Skeletal muscle tissue (tissue), 3 donors: ENCODE measurements at regions not wholly inside any gene's neighbourhood (a gene's known extent, or its start where the extent isn't known, plus 50 kb on each side); places are given as distances from the start of the nearest gene placed in this dataset.
A peak's percentile ranks its signal among the peaks of the same experiment; 100 is the strongest.

Source experiments
- H3K27ac ChIP-seq: one replicate; pipeline ENCODE4 v1.7.0; 2013; ENCODE audit warnings: mild to moderate bottlenecking, low read depth, low read length, inconsistent platforms
- H3K27me3 ChIP-seq, 3 donors: one replicate each; pipeline ENCODE4 v1.7.0; 2013; ENCODE audit warnings: low read length in 3 of 3; ENCODE audit not compliant: control insufficient read depth in 3 of 3, insufficient read depth in 3 of 3
- H3K36me3 ChIP-seq, 3 donors: one replicate each; pipeline ENCODE4 v1.7.0; 2013; ENCODE audit warnings: low read length in 3 of 3; ENCODE audit not compliant: control insufficient read depth in 3 of 3, insufficient read depth in 3 of 3
- H3K4me1 ChIP-seq, 3 donors: one replicate each; pipeline ENCODE4 v1.7.0; 2013; ENCODE audit warnings: low read length in 3 of 3, mild to moderate bottlenecking in 3 of 3; ENCODE audit not compliant: control insufficient read depth in 3 of 3, insufficient read depth in 3 of 3
- H3K4me3 ChIP-seq, 3 donors: one replicate each; pipeline ENCODE4 v1.7.0; 2013; ENCODE audit warnings: low read length in 3 of 3
- H3K9ac ChIP-seq, 3 donors: one replicate each; pipeline ENCODE4 v1.7.0; 2013; ENCODE audit warnings: low read length in 3 of 3, mild to moderate bottlenecking in 3 of 3, moderate library complexity in 2 of 3, low read depth in 1 of 3
- H3K9me3 ChIP-seq, 3 donors: one replicate each; pipeline ENCODE4 v1.7.0; 2013; ENCODE audit warnings: low read length in 3 of 3; ENCODE audit not compliant: control insufficient read depth in 3 of 3
- donor health status: Osteomylitis.

- Histone ChIP-seq H3K27me3 (no peaks in the 10 kb centered on the region), H3K9me3 (no peaks in the 10 kb centered on the region), H3K4me1 (no peaks in the 10 kb centered on the region), H3K9ac (no peak overlapping the region), H3K4me3 (no peak overlapping the region), H3K27ac (no peak overlapping the region), H3K36me3 (no peaks in the 10 kb centered on the region)
These were observed 78.0 kb upstream of the LHFPL2 start for GRCh38 chr5:78726571-78726970.

- H3K27ac ChIP-seq: no peak overlapping the region
- no peaks in the 10 kb centered on the region for H3K9me3 ChIP-seq
- H3K27me3 ChIP-seq: no peaks in the 10 kb centered on the region
- H3K9ac ChIP-seq: no peak overlapping the region
- H3K4me1 ChIP-seq: peaks cover 0 to 1% (median 0%) of the 10 kb centered on the region in 3 donors
- no peak overlapping the region for H3K4me3 ChIP-seq
- no peaks in the 10 kb centered on the region for H3K36me3 ChIP-seq
These were observed 77.4 kb upstream of the LHFPL2 start for GRCh38 chr5:78726003-78726402.

- Histone ChIP-seq H3K27me3 (no peaks in the 10 kb centered on the region), H3K4me1 (peaks cover 2 to 13% (median 4%) of the 10 kb centered on the region in 3 donors), H3K36me3 (no peaks in the 10 kb centered on the region), H3K4me3 (no peak overlapping the region), H3K27ac (no peak overlapping the region), H3K9ac (no peak overlapping the region), H3K9me3 (no peaks in the 10 kb centered on the region)
These were observed 75.5 kb upstream of the LHFPL2 start for GRCh38 chr5:78724061-78724460.

- H3K9me3 ChIP-seq: no peaks in the 10 kb centered on the region
- H3K4me1 ChIP-seq: peaks cover 2 to 13% (median 4%) of the 10 kb centered on the region in 3 donors
- H3K27me3 ChIP-seq: no peaks in the 10 kb centered on the region
- no peak overlapping the region for H3K9ac ChIP-seq
- no peak overlapping the region for H3K4me3 ChIP-seq
- H3K36me3 ChIP-seq: no peaks in the 10 kb centered on the region
- H3K27ac ChIP-seq: peak overlapping the region; percentile 44
These were observed 72.4 kb upstream of the LHFPL2 start for GRCh38 chr5:78720997-78721396.

GRCh38 chr5:78720227-78720985 is 71.8 kb upstream of the LHFPL2 start:
- H3K27ac ChIP-seq: peak overlapping the region; percentile 44
- no peaks in the 10 kb centered on the region for H3K36me3 ChIP-seq
- H3K27me3 ChIP-seq: no peaks in the 10 kb centered on the region
- H3K9ac ChIP-seq: peak overlapping the region in 1 of 3 donors; percentile 11
- no peak overlapping the region for H3K4me3 ChIP-seq
- H3K9me3 ChIP-seq: no peaks in the 10 kb centered on the region
- peaks cover 2 to 13% (median 4%) of the 10 kb centered on the region in 3 donors for H3K4me1 ChIP-seq

- Histone ChIP-seq H3K9ac (peak overlapping the region in 1 of 3 donors; percentile 11), H3K36me3 (no peaks in the 10 kb centered on the region), H3K27ac (no peak overlapping the region), H3K4me3 (no peak overlapping the region), H3K9me3 (no peaks in the 10 kb centered on the region), H3K27me3 (no peaks in the 10 kb centered on the region), H3K4me1 (peaks cover 2 to 13% (median 4%) of the 10 kb centered on the region in 3 donors)
These were observed 71.1 kb upstream of the LHFPL2 start for GRCh38 chr5:78719504-78720219.

GRCh38 chr5:78718824-78719223 is 70.3 kb upstream of the LHFPL2 start:
- Histone ChIP-seq H3K9me3 (no peaks in the 10 kb centered on the region), H3K4me3 (no peak overlapping the region), H3K4me1 (peaks cover 2 to 13% (median 4%) of the 10 kb centered on the region in 3 donors), H3K27me3 (no peaks in the 10 kb centered on the region), H3K36me3 (no peaks in the 10 kb centered on the region), H3K27ac (no peak overlapping the region), H3K9ac (no peak overlapping the region)

GRCh38 chr5:78717674-78718584 is 69.4 kb upstream of the LHFPL2 start:
- H3K27ac ChIP-seq: no peak overlapping the region
- H3K9ac ChIP-seq: no peak overlapping the region
- no peaks in the 10 kb centered on the region for H3K36me3 ChIP-seq
- no peak overlapping the region for H3K4me3 ChIP-seq
- peaks cover 2 to 13% (median 4%) of the 10 kb centered on the region in 3 donors for H3K4me1 ChIP-seq
- H3K27me3 ChIP-seq: no peaks in the 10 kb centered on the region
- H3K9me3 ChIP-seq: no peaks in the 10 kb centered on the region

- Histone ChIP-seq H3K27ac (no peak overlapping the region), H3K4me3 (no peak overlapping the region), H3K9ac (no peak overlapping the region), H3K36me3 (no peaks in the 10 kb centered on the region), H3K9me3 (no peaks in the 10 kb centered on the region), H3K27me3 (no peaks in the 10 kb centered on the region), H3K4me1 (peaks cover 2 to 13% (median 4%) of the 10 kb centered on the region in 3 donors)
These were observed 67.6 kb upstream of the LHFPL2 start for GRCh38 chr5:78716206-78716605.
